Fibroblast of pulmonary artery (primary cell): ENCODE measurements at regions not wholly inside any gene's neighbourhood (a gene's known extent, or its start where the extent isn't known, plus 50 kb on each side); places are given as distances from the start of the nearest gene placed in this dataset.
"Not testable (repeated sequence)": the region's sequence is repeated elsewhere in the genome, so short reads cannot be mapped to it uniquely, and the experiment has no call there.

Experiments
- DNase-seq: peaks from one replicate; pipeline ENCODE4 v3.0.0-alpha.2; 2010; ENCODE audit warnings: low read depth
- H3K4me3 ChIP-seq: replicated peaks from 2 replicates; pipeline ENCODE4 v1.5.1; 2011; ENCODE audit warnings: low read depth, mild to moderate bottlenecking, control low read depth, low read length, moderate library complexity
- TF ChIP-seq, protein P1 (sequence below): IDR thresholded peaks from 2 replicates; pipeline ENCODE4 v1.5.1; 2011; ENCODE audit warnings: mild to moderate bottlenecking, control low read depth, low read length, inconsistent platforms; ENCODE audit errors: missing control alignments

DNA sequence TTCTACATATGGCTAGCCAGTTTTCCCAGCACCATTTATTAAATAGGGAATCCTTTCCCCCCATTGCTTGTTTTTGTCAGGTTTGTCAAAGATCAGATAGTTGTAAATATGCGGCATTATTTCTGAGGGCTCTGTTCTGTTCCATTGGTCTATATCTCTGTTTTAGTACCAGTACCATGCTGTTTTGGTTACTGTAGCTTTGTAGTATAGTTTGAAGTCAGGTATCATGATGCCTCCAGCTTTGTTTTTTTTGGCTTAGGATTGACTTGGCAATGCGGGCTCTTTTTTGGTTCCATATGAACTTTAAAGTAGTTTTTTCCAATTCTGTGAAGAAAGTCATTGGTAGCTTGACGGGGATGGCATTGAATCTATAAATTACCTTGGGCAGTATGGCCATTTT, 60.0 kb upstream of the GPC3 start:
- not testable (repeated sequence) for DNase-seq, H3K4me3 ChIP-seq

DNA sequence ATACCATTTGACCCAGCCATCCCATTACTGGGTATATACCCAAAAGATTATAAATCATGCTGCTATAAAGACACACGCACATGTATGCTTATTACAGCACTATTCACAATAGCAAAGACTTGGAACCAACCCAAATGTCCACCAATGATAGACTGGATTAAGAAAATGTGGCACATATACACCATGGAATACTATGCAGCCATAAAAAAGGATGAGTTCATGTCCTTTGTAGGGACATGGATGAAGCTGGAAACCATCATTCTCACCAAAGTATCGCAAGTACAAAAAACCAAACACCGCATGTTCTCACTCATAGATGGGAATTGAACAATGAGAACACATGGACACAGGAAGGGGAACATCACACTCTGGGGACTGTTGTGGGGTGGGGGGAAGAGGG, 81.7 kb upstream of the GPC3 start:
- not testable (repeated sequence) for DNase-seq, H3K4me3 ChIP-seq

DNA sequence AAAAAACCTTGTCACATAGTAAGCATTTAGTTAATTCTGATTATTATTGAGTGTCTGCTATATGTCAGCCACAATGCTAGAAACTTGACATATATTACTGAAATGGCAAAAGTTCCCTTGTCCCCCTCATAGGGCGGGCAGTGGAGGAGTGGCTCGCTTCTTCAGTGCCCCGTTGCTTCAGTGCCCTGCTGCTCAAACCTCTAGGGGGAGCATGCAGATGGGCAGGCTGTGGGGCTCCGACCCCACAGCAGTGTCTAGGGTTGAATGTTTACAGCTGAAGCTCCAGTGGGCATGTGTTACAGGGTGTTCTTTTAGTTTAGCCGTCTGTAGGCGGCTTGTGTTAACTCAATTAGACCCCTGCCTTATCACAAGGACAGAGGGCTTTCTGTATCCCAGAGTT, 86.5 kb upstream of the GPC3 start:
- not testable (repeated sequence) for DNase-seq

DNA sequence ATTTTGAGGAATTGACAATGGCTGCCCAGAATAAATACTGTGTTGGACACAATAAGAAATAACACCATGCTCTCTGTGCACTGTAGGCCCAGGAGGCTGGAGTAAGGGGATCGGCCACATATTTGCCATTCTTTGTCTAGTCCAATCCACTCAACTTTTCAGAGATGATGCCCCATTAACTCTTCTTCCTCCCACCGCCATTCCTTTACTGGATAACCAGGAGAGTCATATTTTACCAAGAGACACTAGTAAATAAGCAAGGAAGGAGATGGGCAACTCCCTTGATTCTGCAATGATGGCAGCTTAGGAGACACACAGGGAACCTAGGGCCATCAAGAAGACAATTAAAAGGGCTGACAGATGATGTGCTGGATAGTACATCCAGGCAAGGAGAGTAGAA, 87.9 kb upstream of the GPC3 start:
- TF ChIP-seq, protein P1, sequence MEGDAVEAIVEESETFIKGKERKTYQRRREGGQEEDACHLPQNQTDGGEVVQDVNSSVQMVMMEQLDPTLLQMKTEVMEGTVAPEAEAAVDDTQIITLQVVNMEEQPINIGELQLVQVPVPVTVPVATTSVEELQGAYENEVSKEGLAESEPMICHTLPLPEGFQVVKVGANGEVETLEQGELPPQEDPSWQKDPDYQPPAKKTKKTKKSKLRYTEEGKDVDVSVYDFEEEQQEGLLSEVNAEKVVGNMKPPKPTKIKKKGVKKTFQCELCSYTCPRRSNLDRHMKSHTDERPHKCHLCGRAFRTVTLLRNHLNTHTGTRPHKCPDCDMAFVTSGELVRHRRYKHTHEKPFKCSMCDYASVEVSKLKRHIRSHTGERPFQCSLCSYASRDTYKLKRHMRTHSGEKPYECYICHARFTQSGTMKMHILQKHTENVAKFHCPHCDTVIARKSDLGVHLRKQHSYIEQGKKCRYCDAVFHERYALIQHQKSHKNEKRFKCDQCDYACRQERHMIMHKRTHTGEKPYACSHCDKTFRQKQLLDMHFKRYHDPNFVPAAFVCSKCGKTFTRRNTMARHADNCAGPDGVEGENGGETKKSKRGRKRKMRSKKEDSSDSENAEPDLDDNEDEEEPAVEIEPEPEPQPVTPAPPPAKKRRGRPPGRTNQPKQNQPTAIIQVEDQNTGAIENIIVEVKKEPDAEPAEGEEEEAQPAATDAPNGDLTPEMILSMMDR = no peak
- H3K4me3 ChIP-seq = no peak overlapping the region
- no peak for DNase-seq

More for the DNA sequence above, 86.5 kb upstream of the GPC3 start:
- not testable (repeated sequence) for H3K4me3 ChIP-seq

DNA sequence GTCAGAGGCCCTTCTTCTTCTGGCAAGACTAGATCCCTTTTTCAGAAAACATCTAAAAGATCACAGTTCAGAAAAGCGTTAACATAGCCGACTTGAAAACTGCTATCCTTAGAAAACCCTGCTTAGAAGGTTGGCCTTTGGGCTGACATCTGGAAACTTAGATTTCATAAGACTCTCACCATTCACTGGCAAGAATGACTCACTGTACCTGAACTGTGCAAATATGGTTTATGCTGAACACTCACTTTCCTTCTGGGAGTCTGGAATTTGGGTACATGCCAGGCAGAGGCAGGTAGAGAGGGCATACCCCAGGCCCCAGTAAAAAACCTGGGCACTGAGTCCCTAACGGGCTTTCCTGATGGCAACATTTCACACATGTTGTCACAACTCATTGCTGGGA, 88.8 kb upstream of the GPC3 start:
- DNase-seq = no peak
- TF ChIP-seq, protein P1 = no peak
- no peak overlapping the region for H3K4me3 ChIP-seq

DNA sequence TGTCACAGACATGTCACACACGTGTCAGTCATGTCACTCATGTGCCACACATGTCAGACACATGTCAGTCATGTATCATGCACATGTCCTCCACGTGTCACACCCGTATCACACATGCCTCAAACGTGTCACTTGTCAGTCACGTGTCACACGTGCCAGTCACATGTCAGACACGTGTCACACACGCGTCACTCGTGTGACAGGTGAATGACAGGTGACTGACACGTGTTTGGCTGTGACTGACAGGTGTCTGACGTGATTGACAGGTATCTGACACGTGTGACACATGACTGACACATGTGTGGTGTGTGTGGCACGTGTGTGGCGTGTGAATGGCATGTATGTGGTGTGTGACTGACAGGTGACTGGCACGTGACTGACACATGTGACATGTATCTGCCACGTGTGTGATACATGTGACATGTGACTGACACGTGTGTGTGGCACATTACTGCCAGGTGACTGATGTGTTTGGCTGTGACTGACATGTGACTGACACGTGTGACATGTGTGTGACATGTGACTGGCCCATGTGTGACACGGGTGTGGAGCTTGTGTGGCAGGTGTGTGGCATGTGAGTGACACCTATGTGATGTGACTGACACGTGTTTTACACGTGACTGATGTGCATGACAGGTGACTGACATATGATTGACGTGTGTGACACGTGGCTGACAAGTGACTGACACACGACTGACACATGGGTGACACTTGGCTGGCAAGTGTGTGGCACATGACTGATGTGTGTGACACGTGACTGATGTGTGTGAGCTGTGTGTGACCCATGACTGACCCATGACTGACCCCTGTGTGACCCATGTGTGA, 90.7 kb upstream of the GPC3 start:
- no peak overlapping the region for H3K4me3 ChIP-seq
- TF ChIP-seq, protein P1 = no peak
- DNase-seq = no peak

DNA sequence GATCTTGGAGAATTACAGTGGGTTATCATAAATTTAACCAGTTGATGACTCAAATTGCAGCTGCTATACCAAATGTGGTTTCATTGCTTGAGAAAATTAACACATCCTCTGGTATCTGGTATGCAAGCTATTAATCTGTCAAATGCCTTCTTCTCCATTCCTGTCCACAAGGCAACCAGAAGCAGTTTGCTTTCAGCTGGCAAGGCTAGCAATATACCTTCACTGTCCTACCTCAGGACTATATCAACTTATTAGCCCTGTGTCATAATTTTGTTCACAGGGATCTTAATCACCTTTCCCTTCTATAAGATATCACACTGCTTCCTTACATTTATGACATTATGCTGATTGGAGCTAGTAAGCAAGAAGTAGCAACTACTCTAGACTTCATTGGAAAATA, 110.0 kb upstream of the GPC3 start:
- no peak for DNase-seq
- TF ChIP-seq, protein P1 = no peak
- H3K4me3 ChIP-seq = no peak overlapping the region

DNA sequence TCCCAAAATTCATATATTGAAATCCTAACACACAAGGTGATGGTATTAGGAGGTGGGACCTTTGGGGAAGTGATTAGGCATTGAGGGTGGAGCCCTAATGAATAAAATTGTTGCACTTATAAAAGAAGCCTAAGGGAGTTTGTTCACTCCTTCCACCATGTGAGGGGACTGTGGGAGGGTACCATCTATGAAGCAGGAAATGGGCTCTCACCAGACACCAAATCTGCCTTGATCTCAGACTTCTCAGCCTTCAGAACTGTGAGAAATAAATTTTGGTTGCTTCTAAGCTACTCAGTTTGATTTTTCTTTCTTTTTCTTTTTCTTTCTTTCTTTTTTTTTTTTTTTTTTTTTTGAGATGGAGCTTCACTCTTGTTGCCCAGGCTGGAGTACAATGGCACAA, 116.2 kb upstream of the GPC3 start:
- no peak for DNase-seq
- TF ChIP-seq, protein P1 = no peak
- H3K4me3 ChIP-seq = no peak overlapping the region

DNA sequence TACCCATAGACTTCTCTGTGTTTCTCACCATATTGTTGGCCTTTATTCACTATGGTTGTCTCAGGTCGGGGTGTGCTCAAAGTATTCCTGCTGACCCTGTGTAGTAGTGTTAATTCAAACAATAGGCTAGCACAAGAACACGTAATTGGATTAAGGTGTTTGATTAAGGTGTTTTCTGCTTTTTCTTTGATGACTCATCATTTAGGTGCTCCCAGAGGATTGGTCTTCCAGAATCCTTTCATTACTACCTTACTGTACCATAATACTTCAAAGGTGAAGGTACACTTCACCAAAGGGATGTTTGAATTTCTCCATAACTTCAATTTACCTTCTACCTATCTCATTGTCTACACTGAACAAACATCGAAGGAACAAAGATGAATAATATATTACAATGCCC, 121.7 kb upstream of the CCDC160 start:
- DNase-seq = no peak
- TF ChIP-seq, protein P1 = no peak
- no peak overlapping the region for H3K4me3 ChIP-seq
